IPS-18c (cell line): ENCODE measurements at regions not wholly inside any gene's neighbourhood (a gene's known extent, or its start where the extent isn't known, plus 50 kb on each side); places are given as distances from the start of the nearest gene placed in this dataset.
"Not testable (repeated sequence)": the region's sequence is repeated elsewhere in the genome, so short reads cannot be mapped to it uniquely, and the experiment has no call there.

Experiments
- H3K4me3 ChIP-seq: 2 replicates; pipeline ENCODE4 v1.7.0; 2013; ENCODE audit warnings: low read depth, mild to moderate bottlenecking, low read length, moderate library complexity; ENCODE audit not compliant: insufficient read depth
- H3K9me3 ChIP-seq: one replicate; pipeline ENCODE4 v1.6.1; 2013; ENCODE audit warnings: mild to moderate bottlenecking, low read length, moderate library complexity; ENCODE audit not compliant: control insufficient read depth, insufficient read depth

DNA sequence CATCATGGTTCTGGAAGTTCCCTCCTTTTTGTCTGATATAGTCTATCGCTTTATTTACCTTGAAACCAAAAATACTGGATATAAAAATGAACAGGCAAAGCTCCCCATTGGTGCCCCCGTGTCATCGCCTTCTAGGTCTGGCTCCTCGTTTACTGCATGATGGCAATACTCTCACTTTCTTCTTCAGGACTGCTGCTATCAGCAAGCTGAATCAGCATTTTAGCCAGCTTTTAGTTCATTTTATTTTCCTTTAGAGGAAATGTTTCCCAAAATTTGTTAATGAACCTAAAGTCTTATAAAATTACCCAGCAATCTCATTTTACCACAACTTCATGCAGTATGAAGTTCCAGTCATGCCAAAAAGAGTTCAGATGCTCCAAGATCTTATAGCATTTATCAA is 80.5 kb downstream of the ZIC3 start:
- no peak overlapping the region for H3K4me3 ChIP-seq

DNA sequence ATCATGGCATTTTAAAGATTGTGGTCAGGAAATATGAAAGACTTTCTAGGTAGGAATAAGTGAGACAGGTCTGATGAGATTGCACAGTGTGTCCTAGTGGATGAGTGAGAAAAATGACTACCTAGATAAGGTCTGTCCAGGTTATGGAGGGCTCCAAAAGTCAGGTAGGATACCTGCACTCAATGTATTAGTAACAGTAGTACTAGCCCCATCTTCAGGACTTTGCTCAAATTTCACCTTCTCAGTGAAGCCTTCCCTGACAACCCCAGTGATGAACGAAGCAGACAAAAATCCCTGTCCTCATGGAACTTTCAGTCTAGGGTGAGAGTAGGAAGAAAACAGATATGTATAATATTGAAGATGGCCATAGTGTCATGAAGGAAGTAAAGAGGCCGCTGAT is 85.7 kb downstream of the ZIC3 start:
- no peak overlapping the region for H3K4me3 ChIP-seq
- H3K9me3 ChIP-seq, result peaks cover 9% of the 10 kb centered on the region

More for the DNA sequence above, 80.5 kb downstream of the ZIC3 start:
- H3K9me3 ChIP-seq, result peaks cover 9% of the 10 kb centered on the region

DNA sequence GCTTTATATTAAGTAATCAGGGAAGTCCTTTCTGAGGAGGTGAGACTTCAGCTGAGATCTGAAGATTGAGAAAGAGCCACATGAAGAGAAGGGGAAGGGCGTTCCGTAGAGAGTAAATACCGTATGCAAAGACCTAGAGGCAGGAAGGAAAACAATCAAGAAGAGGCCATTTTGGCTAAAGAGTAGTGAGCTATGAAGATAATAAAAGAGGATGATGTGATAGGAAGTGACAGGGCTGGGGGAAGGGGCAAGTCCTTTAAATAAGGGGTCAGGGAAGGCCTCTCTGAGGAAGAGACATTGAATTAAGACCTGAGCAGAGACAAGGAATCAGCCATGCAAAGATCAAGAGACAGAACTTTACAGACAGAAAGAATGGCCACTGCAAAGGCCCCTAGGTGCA is 86.2 kb downstream of the ZIC3 start:
- H3K9me3 ChIP-seq, result peaks cover 9% of the 10 kb centered on the region
- H3K4me3 ChIP-seq, result no peak overlapping the region

DNA sequence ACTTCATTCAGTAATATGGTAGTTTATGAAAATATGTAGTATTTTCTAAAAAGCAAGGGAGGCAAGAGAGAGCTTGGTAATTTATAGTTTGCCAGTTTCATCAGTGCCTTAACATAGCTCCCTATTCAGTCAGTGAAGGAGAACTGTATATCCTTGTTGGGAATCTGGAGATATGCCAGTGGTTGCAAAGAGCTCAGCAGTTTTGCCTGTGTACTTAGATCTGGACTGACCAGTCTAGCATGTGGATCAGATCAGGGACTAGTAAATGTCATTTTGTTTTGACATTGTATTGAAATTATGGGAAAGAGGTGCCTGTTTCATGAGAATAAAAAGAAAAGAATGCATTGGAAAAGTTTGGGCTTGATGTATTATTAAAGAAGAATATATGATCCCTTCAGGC is 88.6 kb downstream of the ZIC3 start:
- Histone ChIP-seq H3K9me3 (peaks cover 2% of the 10 kb centered on the region), H3K4me3 (no peak overlapping the region)

DNA sequence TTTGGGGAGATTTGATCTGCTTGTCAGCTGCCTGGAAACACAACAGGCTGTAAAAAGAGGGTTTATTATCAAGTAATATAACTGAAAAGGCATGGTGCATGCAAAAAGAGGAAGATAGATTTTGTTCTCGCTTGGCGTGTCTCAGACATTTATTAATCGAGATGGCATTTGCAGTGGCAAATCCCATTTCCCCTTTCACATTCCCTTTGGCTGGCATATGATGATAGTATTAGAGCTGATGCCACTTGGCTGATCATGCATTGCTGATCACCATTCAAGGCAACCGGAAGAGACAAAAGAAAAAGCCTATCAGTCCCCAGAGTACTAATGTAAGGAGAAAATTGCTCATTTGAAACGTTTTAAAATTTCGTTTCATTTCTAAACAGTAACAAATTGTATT is 101.8 kb downstream of the ZIC3 start:
- Histone ChIP-seq H3K9me3 (peaks cover 5% of the 10 kb centered on the region), H3K4me3 (no peak overlapping the region)

DNA sequence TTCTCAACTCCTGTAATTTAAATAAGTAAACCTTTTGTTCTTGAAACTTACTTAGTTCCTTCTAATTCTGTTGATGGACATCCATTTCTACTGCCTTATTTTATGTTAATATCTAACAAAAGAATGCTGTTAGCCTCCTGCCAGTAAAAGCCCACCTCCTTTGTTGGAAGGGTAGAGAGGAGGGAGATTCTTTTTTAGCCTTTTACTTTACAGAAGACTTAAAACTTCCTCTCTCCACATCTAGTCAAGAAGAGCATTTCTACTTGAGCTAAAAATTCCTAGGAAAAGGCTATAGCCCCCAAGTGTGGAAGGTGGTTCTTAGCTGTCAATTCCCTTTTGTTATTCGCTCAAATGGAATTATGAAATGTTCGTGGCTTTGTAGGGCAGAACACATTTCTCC is 118.7 kb downstream of the ZIC3 start:
- Histone ChIP-seq H3K4me3 (no peak overlapping the region), H3K9me3 (no peaks in the 10 kb centered on the region)

DNA sequence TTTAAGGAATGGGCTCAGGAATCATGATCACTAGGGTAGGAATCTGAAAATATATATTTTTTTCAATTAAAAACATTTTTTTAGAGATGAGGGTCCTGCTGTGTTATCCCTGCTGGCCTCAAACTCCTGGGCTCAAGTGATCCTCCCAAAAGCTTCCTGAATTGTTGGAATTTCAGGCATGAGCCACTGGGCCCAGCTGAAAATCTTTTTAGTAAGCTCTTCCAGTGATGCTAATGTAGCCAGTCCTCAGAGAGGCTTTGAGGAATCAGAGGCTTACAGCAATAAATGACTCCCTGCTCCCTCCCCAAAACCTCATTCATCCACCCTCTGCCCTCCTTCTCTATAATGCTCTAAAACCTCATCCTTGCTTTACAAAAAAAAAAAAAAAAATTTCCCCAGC is 129.5 kb downstream of the ZIC3 start:
- Histone ChIP-seq H3K9me3 (peaks cover 3% of the 10 kb centered on the region), H3K4me3 (no peak overlapping the region)

DNA sequence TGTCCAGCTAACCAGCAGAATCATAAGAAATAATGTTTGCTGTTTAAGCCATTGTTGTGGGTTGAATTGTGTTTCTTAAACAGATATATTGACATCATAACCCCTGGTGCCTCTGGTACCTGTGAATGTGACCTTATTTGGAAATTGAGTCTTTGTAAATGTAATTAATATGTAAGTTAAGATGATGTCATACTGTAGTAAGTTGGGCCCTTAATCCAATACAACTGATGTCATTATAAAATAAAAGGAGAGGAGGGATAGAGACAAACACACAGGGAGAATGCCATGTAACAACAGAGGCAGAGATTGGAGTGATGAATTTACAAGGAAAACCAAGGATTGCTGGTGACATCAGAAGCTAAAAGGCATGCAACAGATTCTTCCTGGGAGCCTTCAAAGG is 141.4 kb downstream of the ZIC3 start:
- no peak overlapping the region for H3K4me3 ChIP-seq
- peaks cover 1% of the 10 kb centered on the region for H3K9me3 ChIP-seq

DNA sequence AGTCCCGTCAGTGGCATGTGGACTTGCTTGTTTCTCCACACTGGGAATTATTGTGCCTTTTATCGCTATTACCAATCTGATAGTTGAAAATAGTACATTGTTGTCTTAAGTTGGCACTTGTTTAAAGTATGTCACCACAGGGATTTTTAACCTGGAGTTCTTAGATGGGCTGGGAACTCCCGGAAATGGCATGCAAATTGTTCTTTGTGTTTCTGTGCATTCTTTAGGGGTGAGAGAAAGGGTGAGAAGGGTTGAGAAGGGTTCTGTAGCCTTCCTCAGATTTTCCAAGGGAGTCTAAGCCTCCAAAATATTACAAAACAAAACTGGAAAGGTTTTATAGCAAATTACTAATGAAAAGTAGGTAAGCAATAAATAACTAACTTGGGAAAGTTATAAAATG is 176.9 kb downstream of the ZIC3 start:
- no peak overlapping the region for H3K4me3 ChIP-seq
- H3K9me3 ChIP-seq, result peaks cover 4% of the 10 kb centered on the region

DNA sequence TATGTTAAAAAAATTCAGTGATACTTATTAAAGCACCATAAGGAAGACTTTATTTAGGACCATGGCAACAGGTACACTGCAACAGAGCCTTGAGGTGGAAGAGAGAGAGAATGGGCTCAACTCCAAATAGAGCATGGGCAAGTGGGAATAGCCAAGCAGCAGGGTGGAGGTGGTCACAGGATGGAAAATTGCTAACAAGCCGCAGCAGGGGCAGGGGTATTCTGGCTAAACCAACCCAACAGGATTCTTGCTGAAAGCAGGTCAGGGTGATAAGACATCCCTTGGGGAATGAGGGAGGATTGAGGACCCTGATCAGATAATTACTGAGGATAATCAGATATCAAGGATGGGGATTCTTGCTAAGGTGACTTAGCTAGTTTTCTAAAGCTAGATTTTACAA is 177.5 kb downstream of the ZIC3 start:
- H3K9me3 ChIP-seq, result peaks cover 4% of the 10 kb centered on the region
- no peak overlapping the region for H3K4me3 ChIP-seq

DNA sequence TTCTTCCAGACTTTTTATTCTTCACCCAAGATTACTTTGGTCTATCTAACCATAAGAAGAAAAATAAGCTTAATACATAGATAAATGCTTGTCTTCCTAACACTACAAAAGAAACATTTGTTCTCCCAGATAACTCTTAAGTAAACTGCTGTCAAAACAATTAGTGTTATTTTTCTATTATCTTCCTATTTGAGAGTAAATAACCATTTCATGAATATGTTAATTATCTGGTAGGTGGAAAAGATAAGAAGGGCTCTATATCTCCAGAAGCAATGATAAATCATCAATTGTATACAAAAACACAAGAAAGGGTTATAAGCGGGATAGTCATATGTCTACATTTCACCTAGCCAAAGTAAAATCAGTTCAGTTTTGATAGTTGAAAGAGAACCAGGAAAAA is 180.4 kb downstream of the ZIC3 start:
- peaks cover 2% of the 10 kb centered on the region for H3K9me3 ChIP-seq
- no peak overlapping the region for H3K4me3 ChIP-seq

DNA sequence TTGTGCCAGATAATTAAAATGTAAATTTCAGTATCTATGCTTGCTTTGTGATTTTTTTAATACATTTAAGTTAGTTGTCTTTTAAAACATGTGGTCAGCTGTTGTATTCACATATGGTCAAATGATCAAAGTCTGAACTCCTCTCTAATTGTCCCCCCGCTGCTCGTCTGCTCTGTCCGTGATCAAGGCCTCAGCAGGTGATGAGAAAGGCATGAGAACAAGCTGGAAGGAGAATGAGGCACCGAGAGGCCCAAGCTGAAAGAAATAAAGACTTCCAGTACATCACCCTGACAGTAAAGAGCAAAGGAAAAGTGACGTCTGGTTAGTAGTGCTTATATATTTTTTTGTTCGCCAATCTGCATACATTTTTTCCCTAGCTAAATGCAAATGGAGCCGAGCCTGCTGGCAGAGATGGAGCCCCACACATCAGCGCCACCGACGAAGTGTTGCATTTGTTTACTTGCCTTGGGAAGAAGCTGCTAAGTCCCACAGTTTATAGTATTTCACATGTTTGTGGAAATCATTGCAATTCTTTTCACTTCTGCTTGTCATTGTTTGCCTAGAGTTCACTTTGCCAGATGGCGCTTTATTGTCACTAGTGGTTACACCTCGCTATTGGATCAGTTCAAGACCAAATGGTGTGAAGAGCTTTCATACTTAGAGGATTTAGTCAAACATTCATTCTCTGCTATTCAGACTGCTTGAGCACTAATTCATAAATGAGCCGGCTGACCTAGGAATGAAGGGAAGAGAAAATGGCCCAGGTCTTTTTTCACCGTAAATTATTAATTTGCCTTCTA is 181.5 kb downstream of the ZIC3 start:
- H3K4me3 ChIP-seq, result no peak overlapping the region; the same call in 1 of the 2 replicates
- no peaks in the 10 kb centered on the region for H3K9me3 ChIP-seq

DNA sequence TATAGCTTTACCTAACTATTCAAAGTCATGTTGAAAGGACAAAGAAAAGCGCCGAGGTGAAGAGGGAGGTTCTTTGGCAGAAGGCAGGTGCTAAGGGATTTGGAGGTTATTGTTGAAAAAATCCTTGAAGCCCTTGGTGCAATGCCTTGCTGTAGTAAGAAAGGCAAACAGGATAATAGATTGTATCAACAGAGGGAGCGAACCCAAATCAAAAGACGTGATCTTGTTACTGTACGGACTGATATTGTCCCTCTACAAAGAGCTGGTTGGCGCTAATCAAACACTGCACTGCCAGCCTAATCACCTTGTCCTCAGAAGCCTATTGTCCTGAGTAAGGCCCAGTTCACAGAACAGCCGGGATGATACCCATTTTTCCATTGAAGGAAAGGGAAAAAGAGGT is 182.9 kb downstream of the ZIC3 start:
- Histone ChIP-seq H3K9me3 (no peaks in the 10 kb centered on the region), H3K4me3 (no peak overlapping the region)

DNA sequence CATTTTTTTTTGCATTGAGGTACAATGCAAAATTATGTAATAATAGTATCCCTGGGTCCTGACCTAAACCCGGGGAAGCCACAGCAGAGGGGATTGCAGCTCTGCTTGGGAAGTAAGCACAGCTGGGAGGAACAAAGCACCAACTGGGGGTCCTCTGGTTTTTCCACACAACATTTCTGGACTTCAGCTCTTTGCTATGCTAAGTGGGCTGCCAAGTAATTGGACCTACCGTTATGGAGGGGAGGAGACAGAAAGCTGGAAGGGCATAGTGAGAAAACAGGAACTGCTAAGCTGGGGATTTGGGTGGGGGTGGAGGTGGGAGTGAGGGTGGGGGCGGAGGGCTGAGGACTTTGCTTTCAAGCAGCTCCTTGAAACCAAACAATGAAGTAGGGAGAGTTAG is 183.3 kb downstream of the ZIC3 start:
- H3K9me3 ChIP-seq, result no peaks in the 10 kb centered on the region
- no peak overlapping the region for H3K4me3 ChIP-seq

DNA sequence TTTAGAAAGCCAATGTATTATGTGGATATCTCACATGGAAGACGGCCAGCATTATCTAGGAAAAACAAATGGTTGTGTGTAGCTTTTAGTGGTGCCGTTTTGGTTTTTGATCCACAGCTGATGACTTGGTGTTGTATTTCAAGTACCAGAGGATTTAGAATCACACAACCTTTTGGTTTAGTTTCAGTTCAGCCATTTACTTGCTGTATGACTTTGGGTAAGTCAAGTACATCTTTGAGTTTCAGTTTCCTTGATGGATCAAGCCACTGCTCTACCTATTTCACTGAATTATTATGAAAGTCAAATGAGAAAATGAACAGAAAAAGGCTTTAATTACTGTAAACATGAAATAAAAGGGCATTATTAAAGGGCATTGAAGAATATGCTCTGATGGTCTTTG is 205.6 kb downstream of the ZIC3 start:
- H3K9me3 ChIP-seq, result peaks cover 2% of the 10 kb centered on the region
- no peak overlapping the region for H3K4me3 ChIP-seq

DNA sequence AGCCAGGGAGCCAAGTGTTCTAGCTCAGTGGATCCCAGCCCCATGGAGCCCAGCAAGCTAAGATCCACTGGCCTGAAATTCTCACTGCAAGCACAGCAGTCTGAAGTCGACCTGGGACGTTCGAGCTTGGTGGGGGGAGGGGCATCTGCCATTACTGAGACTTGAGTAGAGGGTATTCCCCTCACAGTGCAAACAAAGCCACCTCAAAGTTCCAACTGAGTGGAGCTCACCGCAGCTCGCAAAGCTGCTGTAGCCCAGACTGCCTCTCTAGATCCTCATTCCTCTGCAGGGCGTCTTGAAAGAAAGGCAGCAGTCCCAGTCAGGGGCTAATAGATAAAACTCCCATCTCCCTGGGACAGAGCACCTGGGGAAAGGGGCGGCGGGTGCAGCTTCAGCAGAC is 226.3 kb downstream of the ZIC3 start:
- H3K9me3 ChIP-seq, result no peaks in the 10 kb centered on the region
- no peak overlapping the region for H3K4me3 ChIP-seq

DNA sequence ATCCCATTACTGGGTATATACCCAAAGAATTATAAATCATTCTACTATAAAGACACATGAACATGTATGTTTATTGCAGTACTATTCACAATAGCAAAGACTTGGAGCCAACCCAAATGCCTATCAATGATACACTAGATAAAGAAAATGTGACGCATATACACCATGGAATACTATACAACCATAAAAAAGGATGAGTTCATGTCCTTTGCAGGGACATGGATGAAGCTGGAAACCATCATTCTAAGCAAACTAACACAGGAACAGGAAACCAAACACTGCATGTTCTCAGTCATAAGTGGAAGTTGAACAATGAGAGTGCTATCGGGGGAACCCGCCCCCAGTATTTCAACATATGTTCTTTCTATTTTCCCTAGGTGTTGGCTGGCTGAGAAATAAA is 232.0 kb downstream of the ZIC3 start:
- not testable (repeated sequence) for H3K4me3 ChIP-seq, H3K9me3 ChIP-seq

DNA sequence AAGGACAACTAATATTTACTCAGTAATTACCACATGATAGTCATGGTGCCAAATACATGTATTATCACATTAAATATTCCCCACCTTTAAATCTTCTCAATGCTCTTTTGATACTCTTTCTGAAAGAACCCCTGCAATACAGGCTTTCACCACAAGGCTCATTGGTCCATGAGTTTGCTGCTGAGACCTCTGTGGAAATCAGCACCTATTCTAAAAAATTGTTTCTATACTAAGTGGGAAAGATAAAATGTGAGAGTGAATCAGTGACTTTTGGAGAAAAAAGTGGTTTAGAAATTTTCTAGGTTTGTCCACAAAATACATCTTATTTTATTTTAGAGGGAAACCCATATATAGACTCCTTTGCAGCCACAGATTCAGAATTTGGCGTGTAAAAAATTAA is 257.3 kb downstream of the ZIC3 start:
- no peak overlapping the region for H3K4me3 ChIP-seq
- peaks cover 2% of the 10 kb centered on the region for H3K9me3 ChIP-seq

DNA sequence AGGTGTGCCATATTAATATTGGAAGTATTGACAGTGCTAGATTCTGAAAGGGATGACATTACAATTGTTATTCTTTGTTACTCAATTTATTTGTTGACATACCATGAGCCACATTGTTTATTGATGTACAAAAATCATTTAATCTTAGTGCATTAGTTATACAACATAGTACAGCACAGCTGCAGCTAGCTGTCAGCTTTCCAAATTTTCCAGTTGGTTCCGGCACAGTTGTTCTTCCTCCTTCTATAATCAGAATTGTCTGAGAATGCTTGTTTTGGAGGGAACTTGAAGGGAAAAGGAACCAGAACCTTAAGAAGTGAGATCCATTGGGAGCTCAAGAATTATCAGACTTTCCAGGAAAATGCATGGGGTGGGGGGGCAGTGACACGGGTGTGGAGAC is 281.4 kb downstream of the ZIC3 start:
- Histone ChIP-seq H3K4me3 (no peak overlapping the region), H3K9me3 (peaks cover 2% of the 10 kb centered on the region)
